D721Med (cell line): ENCODE measurements at regions not wholly inside any gene's neighbourhood (a gene's known extent, or its start where the extent isn't known, plus 50 kb on each side); places are given as distances from the start of the nearest gene placed in this dataset.

Experiments used
- DNase-seq: peaks from one replicate; pipeline ENCODE4 v3.0.0; 2011; ENCODE audit warnings: low spot score; ENCODE audit not compliant: insufficient read length
- FAIRE-seq: peaks from 2 replicates; lab custom pipeline; 2011; peaks lifted over from hg19 to GRCh38; lab: Jason Lieb, UNC
- TF ChIP-seq, protein P1 (sequence below): IDR thresholded peaks from 2 replicates; pipeline ENCODE4 v1.5.1; 2012; ENCODE audit warnings: mild to moderate bottlenecking, control low read depth; ENCODE audit not compliant: insufficient read depth; ENCODE audit errors: missing control alignments

- TF ChIP-seq, protein P1, sequence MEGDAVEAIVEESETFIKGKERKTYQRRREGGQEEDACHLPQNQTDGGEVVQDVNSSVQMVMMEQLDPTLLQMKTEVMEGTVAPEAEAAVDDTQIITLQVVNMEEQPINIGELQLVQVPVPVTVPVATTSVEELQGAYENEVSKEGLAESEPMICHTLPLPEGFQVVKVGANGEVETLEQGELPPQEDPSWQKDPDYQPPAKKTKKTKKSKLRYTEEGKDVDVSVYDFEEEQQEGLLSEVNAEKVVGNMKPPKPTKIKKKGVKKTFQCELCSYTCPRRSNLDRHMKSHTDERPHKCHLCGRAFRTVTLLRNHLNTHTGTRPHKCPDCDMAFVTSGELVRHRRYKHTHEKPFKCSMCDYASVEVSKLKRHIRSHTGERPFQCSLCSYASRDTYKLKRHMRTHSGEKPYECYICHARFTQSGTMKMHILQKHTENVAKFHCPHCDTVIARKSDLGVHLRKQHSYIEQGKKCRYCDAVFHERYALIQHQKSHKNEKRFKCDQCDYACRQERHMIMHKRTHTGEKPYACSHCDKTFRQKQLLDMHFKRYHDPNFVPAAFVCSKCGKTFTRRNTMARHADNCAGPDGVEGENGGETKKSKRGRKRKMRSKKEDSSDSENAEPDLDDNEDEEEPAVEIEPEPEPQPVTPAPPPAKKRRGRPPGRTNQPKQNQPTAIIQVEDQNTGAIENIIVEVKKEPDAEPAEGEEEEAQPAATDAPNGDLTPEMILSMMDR: no peak
- DNase-seq: no peak
- no peak for FAIRE-seq
Observed at GRCh38 chr14:34350903-34351302, 111.1 kb downstream of the SPTSSA start.

GRCh38 chr14:34348592-34348991 is 113.4 kb downstream of the SPTSSA start:
- TF ChIP-seq, protein P1: no peak
- FAIRE-seq: no peak
- no peak for DNase-seq

- TF ChIP-seq, protein P1: no peak
- no peak for DNase-seq
- FAIRE-seq: no peak
Observed at GRCh38 chr14:34347683-34348082, 114.4 kb downstream of the SPTSSA start.

DNA sequence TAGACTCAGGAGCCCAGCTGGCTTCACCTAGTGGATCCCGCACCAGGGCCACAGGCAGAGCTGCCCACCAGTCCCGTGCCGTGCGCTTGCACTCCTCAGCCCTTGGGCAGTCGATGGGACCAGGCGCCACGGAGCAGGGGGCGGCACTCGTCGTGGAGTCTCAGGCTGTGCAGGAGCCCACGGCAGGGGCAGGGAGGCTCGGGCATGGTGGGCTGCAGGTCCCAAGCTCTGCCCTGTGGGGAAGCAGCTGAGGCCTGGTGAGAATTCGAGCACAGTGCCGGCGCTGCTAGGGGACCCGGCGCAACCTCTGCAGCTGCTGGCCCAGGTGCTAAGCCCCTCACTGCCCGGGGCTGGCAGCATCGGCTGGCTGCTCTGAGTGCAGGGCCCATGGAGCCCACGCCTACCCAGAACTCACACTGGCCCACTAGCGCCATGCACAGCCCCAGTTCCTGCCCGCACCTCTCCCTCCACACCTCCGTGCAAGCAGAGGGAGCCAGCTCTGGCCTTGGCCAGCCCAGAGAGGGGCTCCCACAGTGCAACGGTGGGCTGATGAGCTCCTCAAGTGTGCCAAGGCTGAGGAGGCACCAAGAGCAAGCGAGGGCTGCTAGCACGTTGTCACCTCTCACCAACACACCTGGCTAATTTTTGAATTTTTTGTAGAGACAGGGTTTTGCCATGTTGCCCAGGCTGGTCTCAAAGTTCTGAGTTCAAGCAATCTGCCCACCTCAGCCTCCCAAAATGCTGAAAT is 116.1 kb downstream of the SPTSSA start:
- no peak for DNase-seq
- TF ChIP-seq, protein P1: no peak
- FAIRE-seq: no peak

GRCh38 chr14:34344318-34344717 is 117.7 kb downstream of the SPTSSA start:
- no peak for FAIRE-seq
- no peak for DNase-seq
- TF ChIP-seq, protein P1: no peak

- DNase-seq (no peak), FAIRE-seq (no peak)
- TF ChIP-seq, protein P1: no peak
Observed at GRCh38 chr14:34340025-34340625, 121.9 kb downstream of the SPTSSA start.

DNA sequence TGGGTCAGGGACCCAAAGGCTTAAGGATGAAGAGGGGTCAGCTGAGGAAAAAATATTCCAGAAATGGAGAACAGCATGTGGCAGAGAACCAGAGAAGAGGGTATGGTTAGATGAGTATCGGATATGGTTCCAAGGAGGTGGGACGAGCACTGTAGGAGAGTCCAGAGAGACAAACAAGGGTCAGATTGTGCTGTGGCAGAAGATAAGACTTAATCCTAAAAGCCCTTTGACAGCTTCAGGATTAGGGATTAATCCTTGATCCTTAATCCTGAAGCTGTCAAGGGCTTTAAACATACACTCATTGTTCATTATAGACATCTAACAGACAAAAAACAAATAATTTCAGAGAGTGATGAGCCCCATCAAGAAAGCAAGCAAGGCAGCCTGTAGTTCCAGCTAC is 124.0 kb downstream of the SPTSSA start:
- DNase-seq (peak; percentile 61), FAIRE-seq (peak; percentile 97)
- TF ChIP-seq, protein P1: no peak
